ENCODE measurements at regions not wholly inside any gene's neighbourhood (a gene's known extent, or its start where the extent isn't known, plus 50 kb on each side); places are given as distances from the start of the nearest gene placed in this dataset.
"Not testable (repeated sequence)": the region's sequence is repeated elsewhere in the genome, so short reads cannot be mapped to it uniquely, and the experiment has no call there.

DNA sequence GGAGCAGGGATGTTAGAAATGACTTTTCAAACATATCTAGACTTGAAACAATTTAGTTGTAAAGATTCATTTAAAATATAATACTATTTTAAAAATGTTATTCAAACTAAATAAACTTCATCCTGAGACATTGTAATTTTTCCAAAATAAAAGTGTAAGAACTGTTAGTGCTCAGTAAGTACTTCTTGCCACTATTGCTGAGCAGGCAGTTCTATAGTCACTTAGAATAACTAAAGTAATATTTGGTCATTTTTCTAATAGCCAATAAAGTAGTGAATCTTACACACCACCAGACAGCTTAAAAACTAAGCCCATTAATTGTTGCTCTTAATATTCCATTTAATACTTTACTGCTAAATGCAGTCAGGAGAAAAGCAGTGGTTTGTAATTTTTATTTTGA is 1120.0 kb upstream of the CDH10 start:
- no peak for DNase-seq (ENCODE audit: low read depth)

DNA sequence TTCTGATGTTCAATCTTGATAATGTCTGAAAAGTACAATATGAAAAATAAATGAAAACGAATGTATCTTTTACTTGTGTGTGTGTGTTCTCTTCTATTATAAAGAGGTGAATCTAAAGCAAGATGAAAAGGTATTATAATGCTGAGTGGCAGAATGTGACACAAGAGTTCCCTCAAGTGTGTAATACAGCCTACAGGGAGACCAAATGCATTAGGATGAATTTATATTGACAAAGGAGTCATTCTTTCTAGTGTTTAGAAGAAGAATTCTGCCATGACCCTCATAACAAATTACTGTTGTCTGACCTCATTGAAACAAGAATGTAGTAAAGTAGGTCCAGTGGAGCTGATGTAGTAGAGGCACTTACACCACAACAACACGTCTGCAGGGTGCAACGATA is 1119.0 kb upstream of the CDH10 start:
- DNase-seq (ENCODE audit: low read depth), result no peak

GRCh38 chr5:25754895-25755294 is 1110.1 kb upstream of the CDH10 start:
- DNase-seq (ENCODE audit: low read depth), result no peak

GRCh38 chr5:25744908-25745307 is 1100.1 kb upstream of the CDH10 start:
- no peak for DNase-seq (ENCODE audit: low read depth)

DNA sequence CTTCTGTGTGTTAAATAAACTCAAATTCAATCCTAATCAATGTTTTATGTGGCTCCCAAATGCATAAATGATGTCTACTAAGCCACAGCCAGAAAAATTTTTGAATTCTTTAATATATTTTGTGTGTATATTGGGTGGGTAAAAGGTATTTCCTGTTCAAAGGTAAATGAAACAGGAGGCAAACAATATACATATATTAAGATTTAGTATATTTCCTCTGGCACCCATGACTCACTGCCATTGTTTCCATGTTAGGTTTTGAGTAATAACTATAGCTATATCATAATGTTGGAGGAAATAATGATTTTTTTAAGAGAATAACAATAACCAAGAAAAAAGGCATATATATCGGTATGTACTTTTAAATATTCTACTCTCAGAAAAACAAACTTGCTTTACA is 1071.9 kb upstream of the CDH10 start:
- no peak for DNase-seq (ENCODE audit: low read depth)

GRCh38 chr5:25713259-25713658 is 1068.5 kb upstream of the CDH10 start:
- DNase-seq (ENCODE audit: low read depth), result no peak

- no peak for DNase-seq (ENCODE audit: low read depth)
These were observed 1062.3 kb upstream of the CDH10 start for GRCh38 chr5:25707093-25707492.

GRCh38 chr5:25701936-25702335 is 1057.2 kb upstream of the CDH10 start:
- DNase-seq (ENCODE audit: low read depth), result no peak

- no peak for DNase-seq (ENCODE audit: low read depth)
These were observed 1050.0 kb upstream of the CDH10 start for GRCh38 chr5:25694801-25695200.

- DNase-seq (ENCODE audit: low read depth), result no peak
These were observed 1043.4 kb upstream of the CDH10 start for GRCh38 chr5:25688156-25688555.

DNA sequence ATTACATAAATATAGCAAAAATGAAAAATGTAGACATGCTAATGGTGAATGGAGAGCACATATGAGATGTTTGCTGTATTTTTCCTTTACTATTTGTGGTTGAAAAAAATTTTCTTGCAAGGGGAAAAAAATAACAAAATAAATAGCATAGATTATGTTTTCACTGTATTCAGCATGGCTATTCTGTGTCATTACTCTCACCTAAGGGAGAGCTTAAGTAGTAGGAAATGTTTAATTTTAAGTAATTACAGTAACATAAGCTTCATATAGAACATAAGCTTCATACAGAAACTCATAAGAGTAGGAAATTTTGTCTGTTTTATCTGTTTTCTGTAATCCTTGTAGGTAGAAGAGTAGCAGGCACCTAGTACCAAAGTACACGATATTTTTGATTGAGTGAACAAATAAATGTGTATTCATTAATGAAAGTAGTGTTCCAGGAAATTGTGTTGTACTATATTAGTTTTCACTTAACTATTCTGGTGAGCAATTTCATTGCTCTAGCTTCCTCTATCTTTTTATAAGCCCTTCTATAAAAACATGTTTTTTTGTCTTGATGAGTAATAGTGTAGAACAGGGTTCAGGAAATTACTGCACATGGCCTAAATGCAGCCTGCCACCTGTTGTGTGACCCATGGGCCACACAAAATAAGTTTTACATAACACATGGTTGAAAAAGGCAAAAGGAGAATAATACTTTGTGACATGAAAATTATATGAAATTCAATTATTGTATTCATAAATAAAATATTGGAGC is 1025.0 kb upstream of the CDH10 start:
- DNase-seq (ENCODE audit: low read depth), result no peak

DNA sequence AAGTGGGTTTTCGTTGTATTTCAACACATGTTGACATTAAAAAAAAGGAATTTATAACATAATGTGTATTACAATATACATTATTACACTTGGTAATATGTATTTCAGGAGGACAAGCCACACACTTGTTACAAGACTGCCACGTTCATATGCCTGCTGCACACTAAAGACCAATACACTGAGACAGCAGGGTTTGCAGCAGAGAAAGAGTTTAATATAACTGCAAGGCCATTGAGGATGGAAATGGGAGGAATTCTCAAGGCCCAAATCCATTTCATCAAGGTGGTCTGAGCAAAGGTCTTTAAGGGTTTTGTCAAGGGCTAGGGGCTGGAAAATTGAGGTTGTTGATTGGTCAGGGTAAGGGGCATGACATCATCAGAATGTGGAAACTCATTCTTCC is 1017.8 kb upstream of the CDH10 start:
- DNase-seq (ENCODE audit: low read depth), result no peak

DNA sequence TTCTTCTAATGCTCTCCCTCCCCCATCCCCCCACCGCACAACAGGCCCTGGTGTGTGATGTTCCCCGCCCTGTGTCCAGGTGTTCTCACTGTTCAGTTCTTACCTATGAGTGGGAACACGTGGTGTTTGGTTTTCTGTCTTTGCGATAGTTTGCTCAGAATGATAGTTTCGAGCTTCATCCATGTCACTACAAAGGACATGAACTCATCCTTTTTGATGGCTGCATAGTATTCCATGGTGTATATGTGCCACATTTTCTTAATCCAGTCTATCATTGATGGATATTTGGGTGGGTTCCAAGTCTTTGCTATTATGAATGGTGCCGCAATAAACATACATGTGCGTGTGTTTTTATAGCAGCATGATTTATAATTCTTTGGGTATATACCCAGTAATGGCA is 1005.5 kb upstream of the CDH10 start:
- not testable (repeated sequence) for DNase-seq (ENCODE audit: low read depth)

DNA sequence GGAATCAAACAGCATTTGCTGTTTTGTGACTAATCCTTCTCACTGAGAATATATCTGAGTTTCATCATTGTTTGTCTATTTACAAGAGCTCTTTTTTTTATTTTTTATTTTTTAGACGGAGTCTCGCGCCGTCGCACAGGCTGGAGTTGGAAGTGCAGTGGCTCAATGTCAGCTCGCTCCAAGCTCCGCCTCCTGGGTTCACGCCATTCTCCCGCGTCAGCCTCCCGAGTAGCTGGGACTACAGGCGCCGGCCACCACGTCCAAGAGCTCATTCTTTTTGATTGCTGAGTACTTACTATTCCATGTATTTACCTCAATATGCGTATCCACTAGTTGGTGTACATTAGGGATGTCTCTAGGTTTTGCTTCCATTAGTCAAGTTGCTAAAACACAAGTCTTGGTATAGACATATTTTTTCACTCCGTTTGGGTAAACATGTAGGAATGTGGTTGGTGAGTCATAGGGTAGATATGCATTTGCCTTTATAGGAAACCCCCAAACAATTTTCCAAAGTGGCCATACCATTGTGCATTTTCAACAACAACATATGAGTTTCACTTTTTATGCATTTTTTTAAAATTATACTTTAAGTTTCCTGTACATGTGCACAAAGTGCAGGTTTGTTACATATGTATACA is 1005.0 kb upstream of the CDH10 start:
- no peak for DNase-seq (ENCODE audit: low read depth)

DNA sequence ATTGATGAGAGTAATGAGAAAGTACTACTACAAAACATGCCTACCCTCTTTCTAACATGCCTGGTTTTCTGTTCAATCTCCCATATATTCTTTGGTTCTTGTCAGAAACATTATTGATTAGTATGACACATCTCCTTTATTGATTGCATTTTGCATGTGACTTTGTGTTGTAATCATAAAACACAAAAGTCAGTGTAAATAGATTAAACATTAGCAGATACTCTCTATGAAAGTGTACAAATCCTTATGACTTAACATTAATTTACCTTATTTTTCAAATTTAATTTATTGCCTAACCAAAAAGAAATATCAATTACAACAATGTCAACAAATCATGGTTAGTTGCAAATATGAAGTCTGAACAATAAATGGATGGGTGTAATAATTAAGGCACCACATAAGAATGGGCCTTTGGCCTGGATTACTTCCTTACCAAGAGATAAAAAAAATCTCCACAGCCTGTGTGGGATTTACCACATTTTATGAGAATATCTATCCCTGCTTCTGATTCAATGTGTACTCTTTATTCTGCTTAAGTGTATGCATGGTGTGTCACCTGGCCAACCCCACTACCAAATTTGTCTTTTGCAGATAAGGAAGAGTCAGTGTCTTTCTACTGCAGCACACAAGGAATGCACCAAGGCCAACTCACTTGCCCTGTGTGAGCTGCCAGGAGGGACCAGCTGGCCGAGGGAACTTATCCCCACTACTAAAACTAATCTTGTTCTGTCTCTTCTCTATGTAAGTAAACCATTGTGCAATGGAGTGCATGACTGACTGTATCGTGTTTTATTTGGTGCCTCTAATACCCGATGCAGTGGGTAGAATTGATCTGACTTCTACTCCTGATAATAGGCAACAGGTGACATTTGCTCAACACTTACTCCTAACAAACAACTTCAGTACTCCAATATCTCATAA is 1001.9 kb upstream of the CDH10 start:
- no peak for DNase-seq (ENCODE audit: low read depth)

- no peak for DNase-seq (ENCODE audit: low read depth)
These were observed 996.3 kb upstream of the CDH10 start for GRCh38 chr5:25641124-25641523.

DNA sequence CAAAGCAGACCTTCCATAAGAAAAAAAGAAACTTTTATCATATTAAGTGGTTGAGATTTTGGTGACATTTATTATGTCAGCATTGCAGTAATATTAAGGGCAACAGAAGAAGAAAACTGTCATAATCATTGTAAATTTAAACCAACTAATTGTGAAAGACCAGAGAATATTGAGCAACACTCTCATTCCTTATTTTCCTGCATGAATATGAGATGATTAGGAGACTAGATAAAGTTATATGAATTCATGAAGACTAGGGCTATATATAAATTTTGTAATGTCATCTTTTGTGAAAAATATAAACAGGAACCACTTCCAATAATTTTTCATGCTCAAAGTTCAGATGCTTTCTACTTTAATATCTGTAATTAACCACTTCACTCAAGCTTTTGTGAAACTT is 974.5 kb upstream of the CDH10 start:
- no peak for DNase-seq (ENCODE audit: low read depth)

- DNase-seq (ENCODE audit: low read depth), result no peak
These were observed 974.0 kb upstream of the CDH10 start for GRCh38 chr5:25618821-25619220.

DNA sequence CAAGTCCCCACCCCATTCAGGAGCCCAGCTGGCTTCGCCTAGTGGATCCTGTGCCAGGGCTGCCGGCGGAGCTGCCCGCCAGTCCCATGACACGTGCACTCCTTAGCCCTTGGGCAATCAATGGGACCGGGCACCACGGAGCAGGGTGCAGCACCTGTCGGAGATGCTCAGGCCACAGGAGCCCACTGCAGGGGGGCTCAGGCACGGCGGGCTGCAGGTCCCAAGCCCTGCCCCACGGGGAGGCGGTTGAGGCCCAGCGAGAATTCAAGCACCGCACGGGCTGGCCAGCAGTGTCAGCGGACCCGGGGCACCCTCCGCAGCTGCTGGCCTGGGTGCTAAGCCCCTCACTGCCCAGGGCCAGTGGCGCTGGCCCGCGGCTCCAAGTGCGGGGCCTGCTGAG is 969.7 kb upstream of the CDH10 start:
- no peak for DNase-seq (ENCODE audit: low read depth)

- DNase-seq (ENCODE audit: low read depth), result no peak
These were observed 959.9 kb upstream of the CDH10 start for GRCh38 chr5:25604681-25605080.

GRCh38 chr5:25579111-25579510 is 934.3 kb upstream of the CDH10 start:
- DNase-seq (ENCODE audit: low read depth), result no peak

DNA sequence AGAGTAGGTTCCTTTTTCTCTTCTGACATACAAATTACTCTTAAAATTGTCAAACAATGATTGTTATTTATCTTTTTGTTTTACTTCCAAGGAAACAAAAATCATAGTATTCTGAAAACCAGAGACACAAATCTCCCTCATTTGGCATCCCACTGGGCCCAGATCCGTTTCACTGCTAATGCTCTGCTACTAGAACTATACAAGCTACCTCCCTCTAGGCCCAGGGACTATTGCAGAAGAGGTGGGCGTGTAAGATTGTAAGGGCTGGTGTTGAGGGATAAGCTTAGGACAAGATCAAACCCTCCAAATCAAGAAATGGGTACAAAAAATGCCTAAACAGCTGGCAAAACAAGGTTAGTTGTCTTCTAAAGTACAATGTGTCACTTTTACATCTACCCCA is 928.9 kb upstream of the CDH10 start:
- DNase-seq (ENCODE audit: low read depth), result no peak

- no peak for DNase-seq (ENCODE audit: low read depth)
These were observed 925.3 kb upstream of the CDH10 start for GRCh38 chr5:25570067-25570583.

Data from EH (cell line).